Endothelial cell of umbilical vein (primary cell): ENCODE measurements at regions not wholly inside any gene's neighbourhood (a gene's known extent, or its start where the extent isn't known, plus 50 kb on each side); places are given as distances from the start of the nearest gene placed in this dataset.

Experiments used
- BruUV-seq: library from RNA; stranded (reverse); fragments of 400-500 nt; replicated peaks from 2 replicates; lab custom pipeline; 2021; lab: Mats Ljungman, UMichigan
- CTCF ChIA-PET: fragments of 300-600, 350-600 bp; sonication (Branson Sonifier 250); formaldehyde crosslinking; loops from one replicate; lab custom pipeline; 2021; ENCODE audit warnings: antibody characterized with exemption, inconsistent platforms; lab: Charles Lee
- POLR2A ChIA-PET: fragments of 300-600, 350-600 bp; sonication (Branson Sonifier 250); formaldehyde crosslinking; loops from one replicate; lab custom pipeline; 2021; ENCODE audit warnings: antibody characterized with exemption, inconsistent platforms; lab: Charles Lee
- DNase-seq: peaks from one replicate; pipeline ENCODE4 v3.0.0-alpha.2; 2011; ENCODE audit warnings: low read depth, low spot score
- FAIRE-seq: peaks from 2 replicates; lab custom pipeline; 2011; peaks lifted over from hg19 to GRCh38; lab: Jason Lieb, UNC
- H2AFZ ChIP-seq: 2 replicates; pipeline ENCODE4 v1.6.0; 2012; ENCODE audit warnings: low read depth, low read length, control low read depth, inconsistent platforms
- H3K27ac ChIP-seq: 2 replicates; pipeline ENCODE4 v1.5.1; 2011; ENCODE audit warnings: low read depth, mild to moderate bottlenecking, control low read depth, low read length, moderate library complexity; ENCODE audit not compliant: insufficient read depth
- H3K27me3 ChIP-seq, 2 experiments: 2 replicates each; pipeline versions ENCODE4 v1.6.0 to v1.6.1; 2011; ENCODE audit warnings: low read length in 2 of 2, mixed read lengths in 1 of 2; ENCODE audit not compliant: control insufficient read depth in 2 of 2, insufficient read depth in 2 of 2
- H3K36me3 ChIP-seq, 2 experiments: 2 replicates in 1 of 2; 3 replicates in 1 of 2; pipeline ENCODE4 v1.5.1; 2011; ENCODE audit warnings: low read length in 2 of 2, mild to moderate bottlenecking in 1 of 2, moderate library complexity in 1 of 2; ENCODE audit not compliant: control insufficient read depth in 2 of 2, insufficient read depth in 2 of 2; ENCODE audit errors: extremely low read depth in 1 of 2
- H3K4me1 ChIP-seq: 3 replicates; pipeline ENCODE4 v1.5.1; 2011; ENCODE audit warnings: mild to moderate bottlenecking, low read length; ENCODE audit not compliant: control insufficient read depth, insufficient read depth; ENCODE audit errors: extremely low read depth
- H3K4me2 ChIP-seq: 2 replicates; pipeline ENCODE4 v1.6.1; 2011; ENCODE audit warnings: low read length, control low read depth, mixed read lengths; ENCODE audit not compliant: insufficient read depth
- H3K4me3 ChIP-seq, 3 experiments: fragments of 200-600 bp in 1 of 3; sonication (generic), shearing (Covaris generic) in 1 of 3; replicated peaks in 1 of 3; 2 replicates each; pipeline ENCODE4 v1.5.1; 2011 to 2016; ENCODE audit warnings: control low read depth in 3 of 3, low read length in 3 of 3, mild to moderate bottlenecking in 2 of 3, inconsistent platforms in 1 of 3, low read depth in 1 of 3, moderate library complexity in 1 of 3; ENCODE audit not compliant: insufficient read depth in 1 of 3
- H3K79me2 ChIP-seq: 2 replicates; pipeline ENCODE4 v1.6.0; 2012; ENCODE audit warnings: low read length, inconsistent platforms; ENCODE audit not compliant: control insufficient read depth, insufficient read depth
- H3K9ac ChIP-seq: replicated peaks from 2 replicates; pipeline ENCODE3; 2011; ENCODE audit warnings: low read length, control low read depth; ENCODE audit not compliant: insufficient read depth; ENCODE audit errors: extremely low read depth
- H3K9me1 ChIP-seq: replicated peaks from 3 replicates; pipeline ENCODE4 v1.6.0; 2011; ENCODE audit warnings: mild to moderate bottlenecking, low read length; ENCODE audit not compliant: control insufficient read depth, insufficient read depth; ENCODE audit errors: extremely low read depth
- H3K9me3 ChIP-seq: replicated peaks from 2 replicates; pipeline ENCODE4 v1.5.1; 2012; ENCODE audit warnings: low read length, inconsistent platforms; ENCODE audit not compliant: control insufficient read depth, insufficient read depth
- H4K20me1 ChIP-seq: replicated peaks from 2 replicates; pipeline ENCODE3; 2011; ENCODE audit warnings: mild to moderate bottlenecking, low read length; ENCODE audit not compliant: control insufficient read depth, insufficient read depth; ENCODE audit errors: extremely low read depth
- EZH2 ChIP-seq: IDR thresholded peaks from 2 replicates; pipeline ENCODE4 v1.6.1; 2012; ENCODE audit warnings: borderline replicate concordance, low read depth, mild to moderate bottlenecking, moderate library complexity, low read length, inconsistent platforms; ENCODE audit not compliant: severe bottlenecking
- FOS ChIP-seq: IDR thresholded peaks from 2 replicates; pipeline ENCODE4 v1.6.1; 2011; ENCODE audit warnings: mild to moderate bottlenecking, low read length, moderate library complexity, borderline replicate concordance; ENCODE audit not compliant: insufficient read depth
- GATA2 ChIP-seq: IDR thresholded peaks from 2 replicates; pipeline ENCODE4 v1.7.0; 2011; ENCODE audit warnings: low read depth, mild to moderate bottlenecking, moderate library complexity, mixed read lengths, low read length; ENCODE audit not compliant: insufficient read length, insufficient read depth
- JUN ChIP-seq: IDR thresholded peaks from 2 replicates; pipeline ENCODE4 v1.6.1; 2011; ENCODE audit warnings: borderline replicate concordance, low read depth; ENCODE audit not compliant: insufficient read length, insufficient read depth
- MYC ChIP-seq: IDR thresholded peaks from one replicate; pipeline ENCODE4 v1.6.1; 2011; ENCODE audit warnings: mild to moderate bottlenecking, low read depth, low read length
- POLR2A ChIP-seq: IDR thresholded peaks from 2 replicates; pipeline ENCODE4 v1.6.1; 2012; ENCODE audit warnings: low read depth, mild to moderate bottlenecking, control low read depth, low read length
- POLR2AphosphoS5 ChIP-seq: IDR thresholded peaks from 2 replicates; pipeline ENCODE4 v1.6.1; 2012; ENCODE audit warnings: low read depth, mild to moderate bottlenecking, control low read depth, low read length, moderate library complexity; ENCODE audit not compliant: insufficient read depth
- dilution Hi-C: fragments of 300-500 bp; cut with MboI; formaldehyde crosslinking; loops from one replicate; pipeline ENCODE4 v1.15.0; 2019; ENCODE audit warnings: low sequenced_read_pairs; ENCODE audit not compliant: extremely low pct_ligation_motif_present
- intact Hi-C: fragments of 100-400 bp; cut with micrococcal nuclease; formaldehyde crosslinking; loops from one replicate; pipeline ENCODE4 v1.10.0; 2022
- TF ChIP-seq, protein P1 (sequence below), 2 donors: IDR thresholded peaks; 1 replicate in 1 of 2; 2 replicates in 1 of 2; pipeline ENCODE4 v1.5.1; 2011; ENCODE audit warnings: low read length in 2 of 2, mild to moderate bottlenecking in 2 of 2, moderate library complexity in 2 of 2, control low read depth in 1 of 2, inconsistent platforms in 1 of 2, low read depth in 1 of 2; ENCODE audit not compliant: insufficient read depth in 1 of 2; ENCODE audit errors: extremely low read depth in 1 of 2
- TF ChIP-seq, protein P2 (sequence below): IDR thresholded peaks from 2 replicates; pipeline ENCODE4 v1.6.1; 2011; ENCODE audit not compliant: insufficient read depth, insufficient read length

DNA sequence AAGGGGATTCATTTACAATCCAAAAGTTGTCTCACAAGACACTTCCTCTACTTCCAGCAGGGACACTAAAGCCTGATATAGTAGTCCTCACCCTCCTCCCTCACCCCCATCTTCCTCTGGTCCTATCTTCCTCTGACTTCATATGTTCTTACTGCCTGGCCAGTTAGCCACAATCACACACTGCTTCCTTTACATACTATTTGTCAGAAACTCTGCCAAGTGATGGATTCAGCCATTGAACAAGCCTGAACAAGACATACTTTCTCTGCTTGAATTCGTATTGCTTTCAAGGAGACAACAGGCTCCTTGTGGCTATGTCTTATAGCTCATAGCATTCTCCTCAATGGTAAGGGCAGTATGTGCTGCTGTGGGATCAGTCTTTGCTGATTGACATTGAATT, 672.2 kb downstream of the BCL11A start:
- no peaks in the 10 kb centered on the region for H4K20me1 ChIP-seq
- no peak overlapping the region for H3K9ac ChIP-seq
- no peak overlapping the region for H2AFZ ChIP-seq
- intact Hi-C loops = no loop called here
- no peak overlapping the region for H3K4me2 ChIP-seq
- CTCF ChIA-PET = no interaction called here
- dilution Hi-C loops = no loop called here
- H3K36me3 ChIP-seq = no peaks in the 10 kb centered on the region
- POLR2A ChIA-PET = no interaction called here
- H3K27me3 ChIP-seq = no peaks in the 10 kb centered on the region
- DNase-seq = no peak
- H3K9me3 ChIP-seq = peaks cover 2% of the 10 kb centered on the region
- no TSS peak for BruUV-seq
- no peak for FAIRE-seq
- TF ChIP-seq POLR2A = no peak
- H3K4me1 ChIP-seq = no peaks in the 10 kb centered on the region
- H3K9me1 ChIP-seq = no peaks in the 10 kb centered on the region
- H3K79me2 ChIP-seq = no peaks in the 10 kb centered on the region
- H3K4me3 ChIP-seq = no peak overlapping the region
- no peak overlapping the region for H3K27ac ChIP-seq

DNA sequence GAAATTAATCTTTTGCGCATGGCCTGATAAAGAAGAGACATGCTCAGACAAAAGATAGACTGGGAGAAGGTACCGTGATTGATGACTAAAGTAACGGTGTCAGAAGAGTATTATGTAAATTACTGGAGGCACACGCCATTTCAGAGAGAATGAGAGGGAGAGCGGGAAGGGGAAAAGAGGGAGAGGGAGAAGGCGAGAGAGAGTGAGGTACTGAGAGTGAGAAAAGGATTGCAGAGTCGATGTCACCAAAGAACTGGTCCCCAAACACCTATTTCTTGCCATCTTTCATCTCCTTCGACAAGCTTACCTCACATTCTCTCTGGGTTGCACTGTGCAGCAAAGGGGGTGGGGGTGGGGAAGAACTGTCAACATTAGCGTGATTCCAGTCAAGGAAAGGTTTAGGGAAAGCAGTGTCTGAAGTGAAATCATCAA, 673.7 kb downstream of the BCL11A start:
- no peak for FAIRE-seq
- Histone ChIP-seq H3K79me2 (no peaks in the 10 kb centered on the region), H4K20me1 (no peaks in the 10 kb centered on the region), H3K4me1 (no peaks in the 10 kb centered on the region), H3K27me3 (no peaks in the 10 kb centered on the region), H3K9ac (no peak overlapping the region), H3K9me3 (peaks cover 2% of the 10 kb centered on the region), H3K4me2 (no peak overlapping the region), H3K4me3 (no peak overlapping the region), H3K36me3 (no peaks in the 10 kb centered on the region), H3K27ac (no peak overlapping the region), H3K9me1 (no peaks in the 10 kb centered on the region), H2AFZ (no peak overlapping the region)
- no peak for DNase-seq
- dilution Hi-C loops = no loop called here
- no TSS peak for BruUV-seq
- no peak for TF ChIP-seq POLR2A
- TF ChIP-seq GATA2 = no peak
- no peak for TF ChIP-seq POLR2AphosphoS5
- TF ChIP-seq, protein P1, sequence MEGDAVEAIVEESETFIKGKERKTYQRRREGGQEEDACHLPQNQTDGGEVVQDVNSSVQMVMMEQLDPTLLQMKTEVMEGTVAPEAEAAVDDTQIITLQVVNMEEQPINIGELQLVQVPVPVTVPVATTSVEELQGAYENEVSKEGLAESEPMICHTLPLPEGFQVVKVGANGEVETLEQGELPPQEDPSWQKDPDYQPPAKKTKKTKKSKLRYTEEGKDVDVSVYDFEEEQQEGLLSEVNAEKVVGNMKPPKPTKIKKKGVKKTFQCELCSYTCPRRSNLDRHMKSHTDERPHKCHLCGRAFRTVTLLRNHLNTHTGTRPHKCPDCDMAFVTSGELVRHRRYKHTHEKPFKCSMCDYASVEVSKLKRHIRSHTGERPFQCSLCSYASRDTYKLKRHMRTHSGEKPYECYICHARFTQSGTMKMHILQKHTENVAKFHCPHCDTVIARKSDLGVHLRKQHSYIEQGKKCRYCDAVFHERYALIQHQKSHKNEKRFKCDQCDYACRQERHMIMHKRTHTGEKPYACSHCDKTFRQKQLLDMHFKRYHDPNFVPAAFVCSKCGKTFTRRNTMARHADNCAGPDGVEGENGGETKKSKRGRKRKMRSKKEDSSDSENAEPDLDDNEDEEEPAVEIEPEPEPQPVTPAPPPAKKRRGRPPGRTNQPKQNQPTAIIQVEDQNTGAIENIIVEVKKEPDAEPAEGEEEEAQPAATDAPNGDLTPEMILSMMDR (IDR thresholded peaks at IDR 0.05; ENCODE audit: extremely low read depth in 1 of 2, insufficient read depth in 1 of 2, low read depth in 1 of 2, low read length in 2 of 2) = no peak
- TF ChIP-seq FOS = no peak
- TF ChIP-seq MYC = no peak
- TF ChIP-seq, protein P2, sequence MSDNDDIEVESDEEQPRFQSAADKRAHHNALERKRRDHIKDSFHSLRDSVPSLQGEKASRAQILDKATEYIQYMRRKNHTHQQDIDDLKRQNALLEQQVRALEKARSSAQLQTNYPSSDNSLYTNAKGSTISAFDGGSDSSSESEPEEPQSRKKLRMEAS = no peak
- TF ChIP-seq EZH2 = no peak
- no peak for TF ChIP-seq JUN
- intact Hi-C loops = no loop called here
- ChIA-PET POLR2A (no interaction called here), CTCF (no interaction called here)
